HG02884 (cell line): ENCODE measurements at regions not wholly inside any gene's neighbourhood (a gene's known extent, or its start where the extent isn't known, plus 50 kb on each side); places are given as distances from the start of the nearest gene placed in this dataset.

Source experiments
- ATAC-seq: cut with Tn5 transposase; IDR thresholded peaks from one replicate; pipeline ENCODE4 v1.9.1; 2021; ENCODE audit warnings: mild to moderate bottlenecking, moderate library complexity; ENCODE audit not compliant: unreplicated experiment

- ATAC-seq: no peak
Measured at GRCh38 chr4:24013668-24014422, 124.0 kb upstream of the PPARGC1A start.

DNA sequence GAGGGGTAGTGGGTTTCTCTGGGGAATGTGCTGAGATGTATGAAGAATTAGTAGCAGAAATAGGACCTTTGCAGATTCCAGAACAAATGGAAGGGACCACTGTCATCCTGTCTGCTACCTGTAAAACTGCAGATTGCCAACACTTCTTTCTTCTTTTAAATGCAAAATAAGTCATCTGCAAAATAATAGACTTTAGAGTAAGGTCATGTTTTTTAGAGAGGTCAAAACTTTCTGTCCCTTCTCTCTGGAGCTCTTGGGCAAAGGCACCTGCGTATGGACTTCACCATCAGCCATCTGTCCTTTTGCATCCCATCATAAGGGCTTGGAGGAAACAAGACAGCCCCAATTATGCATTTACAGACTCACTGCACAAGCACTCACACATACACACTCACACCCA is 121.1 kb upstream of the PPARGC1A start:
- no peak for ATAC-seq

DNA sequence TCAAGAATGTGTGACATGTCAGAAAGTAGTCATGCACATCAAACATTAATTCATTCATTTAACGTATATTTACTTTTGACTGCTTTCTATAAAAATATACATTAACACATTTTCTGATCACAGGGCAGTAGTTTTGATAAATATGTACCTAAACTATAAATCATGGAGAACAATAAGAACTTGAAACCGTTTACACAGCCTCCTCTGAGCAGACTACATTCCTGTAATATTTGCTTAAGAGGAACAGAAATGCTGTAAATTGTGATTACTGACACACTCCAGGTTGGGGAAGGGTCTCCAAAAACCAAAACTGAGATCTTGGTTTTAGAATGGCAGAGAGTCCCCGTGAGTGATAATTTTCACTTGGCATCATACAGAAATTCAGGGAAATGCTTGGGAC is 120.7 kb upstream of the PPARGC1A start:
- ATAC-seq: no peak

DNA sequence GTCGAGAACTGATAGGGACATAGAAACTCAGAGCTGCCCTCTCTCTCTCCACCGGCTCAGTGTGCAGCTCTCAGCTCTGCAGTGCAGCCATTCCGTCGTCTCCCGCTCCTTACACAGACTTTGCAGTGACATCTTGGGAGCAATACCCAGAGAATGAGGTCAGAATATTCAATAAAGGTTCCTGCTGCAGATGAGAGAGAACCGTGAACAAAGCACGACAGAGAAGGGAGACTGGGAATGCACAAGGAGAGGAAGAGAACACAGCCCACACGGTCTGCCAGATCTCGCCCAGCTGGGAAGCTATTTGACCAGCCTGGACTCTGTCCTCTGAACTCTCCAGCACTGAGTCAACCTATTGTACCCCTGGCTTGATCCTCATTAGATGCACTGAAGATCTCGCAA is 118.0 kb upstream of the PPARGC1A start:
- no peak for ATAC-seq

GRCh38 chr4:24006269-24006668 is 116.4 kb upstream of the PPARGC1A start:
- ATAC-seq: no peak

- ATAC-seq: no peak
Measured at GRCh38 chr4:24003926-24004325, 114.1 kb upstream of the PPARGC1A start.

DNA sequence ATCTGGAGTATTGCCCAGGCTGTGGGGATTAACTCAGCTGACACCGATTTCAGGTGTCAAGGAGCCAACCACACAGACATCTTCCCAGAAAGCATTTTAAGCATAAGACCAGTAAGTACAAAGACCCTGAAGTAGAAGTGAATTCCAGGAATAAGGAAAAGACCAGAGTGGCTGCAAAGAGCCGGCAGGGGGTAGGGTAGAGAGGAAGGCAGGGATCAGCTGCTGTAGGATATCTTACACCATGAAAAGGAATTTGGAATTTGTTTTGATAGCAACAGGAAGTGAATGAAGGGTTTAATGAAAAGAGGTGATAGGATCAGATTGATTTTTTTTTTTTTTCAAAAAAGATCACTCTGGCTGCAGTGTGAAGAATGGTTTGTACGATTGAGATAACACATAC is 113.6 kb upstream of the PPARGC1A start:
- no peak for ATAC-seq

GRCh38 chr4:24002330-24002966 is 112.6 kb upstream of the PPARGC1A start:
- no peak for ATAC-seq

GRCh38 chr4:24001486-24002329 is 111.9 kb upstream of the PPARGC1A start:
- no peak for ATAC-seq

DNA sequence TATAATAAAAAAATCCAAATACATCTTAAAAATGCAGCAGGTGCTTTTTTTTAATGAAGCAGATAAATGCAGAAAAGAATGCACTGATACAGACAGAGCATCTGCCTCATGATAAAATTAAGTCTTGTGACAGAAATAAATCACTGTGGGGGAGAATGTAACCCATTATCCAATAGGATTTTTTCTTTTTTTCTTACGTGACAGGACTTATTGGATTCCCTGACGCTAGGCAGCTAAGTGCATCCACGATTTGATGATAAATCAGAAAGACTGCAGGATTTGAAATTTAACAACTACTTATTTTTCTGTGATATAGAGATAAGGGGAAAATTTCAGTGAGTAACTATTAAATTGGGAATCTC is 110.6 kb upstream of the PPARGC1A start:
- ATAC-seq: no peak

GRCh38 chr4:23999714-24000469 is 110.0 kb upstream of the PPARGC1A start:
- ATAC-seq: no peak

GRCh38 chr4:23993373-23993772 is 103.5 kb upstream of the PPARGC1A start:
- ATAC-seq: no peak

- ATAC-seq: no peak
Measured at GRCh38 chr4:23991444-23991843, 101.6 kb upstream of the PPARGC1A start.

DNA sequence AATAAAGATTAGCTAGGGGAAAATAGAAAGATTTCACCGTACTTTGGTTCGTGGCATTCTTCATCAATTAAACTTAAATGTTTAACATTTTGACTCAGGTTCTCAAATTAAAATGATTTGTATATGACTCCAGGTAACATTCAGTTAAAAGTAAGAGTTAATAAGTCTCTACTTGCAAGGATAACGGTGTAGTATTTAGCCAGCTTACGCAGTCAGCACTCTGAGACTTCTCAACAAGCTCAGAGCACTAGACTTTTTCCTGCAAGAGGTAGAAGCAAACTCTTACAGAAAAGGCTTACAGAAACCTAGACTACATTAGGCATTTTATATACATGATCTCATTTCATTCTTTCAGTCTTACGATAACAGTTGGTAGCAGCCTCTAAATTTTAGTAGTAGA is 96.4 kb upstream of the PPARGC1A start:
- no peak for ATAC-seq

GRCh38 chr4:23981328-23981727 is 91.5 kb upstream of the PPARGC1A start:
- no peak for ATAC-seq

- ATAC-seq: no peak
Measured at GRCh38 chr4:23979534-23979933, 89.7 kb upstream of the PPARGC1A start.

- no peak for ATAC-seq
Measured at GRCh38 chr4:23978002-23978401, 88.2 kb upstream of the PPARGC1A start.

DNA sequence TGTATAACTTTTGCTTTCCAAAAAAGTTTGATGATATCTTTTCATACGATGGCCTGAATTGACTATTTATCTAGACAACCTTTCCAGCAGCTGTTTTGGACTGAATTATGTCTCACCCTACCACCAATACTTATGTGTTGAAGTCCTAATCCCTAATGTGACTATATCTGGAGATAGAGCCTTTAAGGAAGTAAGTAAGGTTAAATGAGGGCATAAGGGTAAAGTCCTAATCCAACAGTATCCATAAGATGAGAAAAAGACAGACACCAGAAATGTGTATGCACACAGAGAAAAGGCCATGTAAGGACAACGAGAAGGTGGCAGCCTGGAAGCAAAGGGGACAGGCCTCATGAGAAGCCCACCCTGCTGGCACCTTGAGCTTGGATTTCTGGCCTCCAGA is 86.6 kb upstream of the PPARGC1A start:
- ATAC-seq: no peak

DNA sequence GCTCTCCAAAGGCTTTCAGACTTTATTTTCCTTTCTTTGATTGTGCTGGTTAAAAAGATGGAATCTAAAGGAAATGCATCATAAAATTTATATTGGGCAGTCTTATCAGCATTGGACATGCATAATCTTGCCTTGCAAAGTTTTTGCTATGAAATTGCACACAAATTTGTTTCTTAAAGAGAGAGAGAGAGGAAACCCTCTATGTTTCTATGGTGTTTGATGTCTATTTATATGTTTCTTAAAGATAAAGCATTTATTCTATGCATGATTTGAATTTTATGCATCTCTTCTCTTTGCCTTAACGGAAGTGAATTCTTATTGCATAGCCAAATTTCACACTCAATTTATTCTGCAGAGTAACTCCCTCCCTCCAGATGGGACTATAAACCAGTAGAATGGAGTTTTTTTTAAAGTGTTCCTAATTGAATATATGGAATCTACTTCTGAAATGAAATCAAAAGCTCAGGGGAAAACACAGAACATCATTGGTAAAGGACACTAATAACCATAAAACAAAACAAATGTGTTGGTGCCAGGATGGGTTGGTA is 83.5 kb upstream of the PPARGC1A start:
- no peak for ATAC-seq

- no peak for ATAC-seq
Measured at GRCh38 chr4:23972805-23973204, 83.0 kb upstream of the PPARGC1A start.

GRCh38 chr4:23972187-23972586 is 82.3 kb upstream of the PPARGC1A start:
- ATAC-seq: no peak
